GM12875 (cell line): ENCODE measurements at regions not wholly inside any gene's neighbourhood (a gene's known extent, or its start where the extent isn't known, plus 50 kb on each side); places are given as distances from the start of the nearest gene placed in this dataset.

Source experiments
- H3K4me3 ChIP-seq: one replicate; pipeline ENCODE4 v1.5.1; 2011; ENCODE audit warnings: low read depth, low read length, control low read depth
- CTCF ChIP-seq: IDR thresholded peaks from 2 replicates; pipeline ENCODE4 v1.5.1; 2011; ENCODE audit warnings: low read depth, mild to moderate bottlenecking, control low read depth, inconsistent platforms, low read length, moderate library complexity, borderline replicate concordance; ENCODE audit not compliant: insufficient read depth

GRCh38 chr14:62364161-62364560 lies 601.9 kb downstream of the SNAPC1 start:
- no peak for TF ChIP-seq CTCF

GRCh38 chr14:62364800-62365280 lies 602.6 kb downstream of the SNAPC1 start:
- TF ChIP-seq CTCF, result no peak
- H3K4me3 ChIP-seq, result no peak overlapping the region

More at GRCh38 chr14:62364161-62364560, 601.9 kb downstream of the SNAPC1 start:
- H3K4me3 ChIP-seq, result no peak overlapping the region

GRCh38 chr14:62369919-62370560 lies 607.8 kb downstream of the SNAPC1 start:
- H3K4me3 ChIP-seq, result no peak overlapping the region
- TF ChIP-seq CTCF, result no peak

- H3K4me3 ChIP-seq, result no peak overlapping the region
- TF ChIP-seq CTCF, result no peak
Observed at GRCh38 chr14:62373944-62374343, 611.7 kb downstream of the SNAPC1 start.

GRCh38 chr14:62378057-62378456 lies 615.8 kb downstream of the SNAPC1 start:
- TF ChIP-seq CTCF, result no peak
- no peak overlapping the region for H3K4me3 ChIP-seq

GRCh38 chr14:62381311-62382070 lies 619.3 kb downstream of the SNAPC1 start:
- no peak for TF ChIP-seq CTCF

GRCh38 chr14:62409169-62409568 lies 636.1 kb downstream of the KCNH5 start:
- no peak overlapping the region for H3K4me3 ChIP-seq
- no peak for TF ChIP-seq CTCF

More at GRCh38 chr14:62381311-62382070, 619.3 kb downstream of the SNAPC1 start:
- H3K4me3 ChIP-seq, result no peak overlapping the region
